Memory B cell (primary cell): ENCODE measurements at regions not wholly inside any gene's neighbourhood (a gene's known extent, or its start where the extent isn't known, plus 50 kb on each side); places are given as distances from the start of the nearest gene placed in this dataset.

Source experiments
- ATAC-seq: fragments of 150-1000 bp; cut with Tn5 transposase; 2 replicates; pipeline ENCODE4 v1.10.0; 2021; ENCODE audit warnings: low read depth, mild to moderate bottlenecking, moderate library complexity
- DNase-seq, 2 donors: peaks; one replicate each; pipeline ENCODE4 v3.0.0; 2022; ENCODE audit warnings: low spot score in 2 of 2
- H3K27ac Mint-ChIP-seq: one replicate; pipeline ENCODE4 v1.8.0; 2022; ENCODE audit warnings: mild to moderate bottlenecking, moderate library complexity, mixed read lengths
- H3K27me3 Mint-ChIP-seq: one replicate; pipeline ENCODE4 v1.8.0; 2022; ENCODE audit warnings: mixed read lengths
- H3K36me3 Mint-ChIP-seq: one replicate; pipeline ENCODE4 v1.8.0; 2022; ENCODE audit warnings: mild to moderate bottlenecking, mixed read lengths
- H3K4me1 Mint-ChIP-seq: one replicate; pipeline ENCODE4 v1.8.0; 2022; ENCODE audit warnings: mixed read lengths
- H3K4me3 Mint-ChIP-seq: one replicate; pipeline ENCODE4 v1.8.0; 2022; ENCODE audit warnings: mild to moderate bottlenecking, moderate library complexity, mixed read lengths
- H3K9me3 Mint-ChIP-seq: one replicate; pipeline ENCODE4 v1.8.0; 2022; ENCODE audit warnings: mixed read lengths

DNA sequence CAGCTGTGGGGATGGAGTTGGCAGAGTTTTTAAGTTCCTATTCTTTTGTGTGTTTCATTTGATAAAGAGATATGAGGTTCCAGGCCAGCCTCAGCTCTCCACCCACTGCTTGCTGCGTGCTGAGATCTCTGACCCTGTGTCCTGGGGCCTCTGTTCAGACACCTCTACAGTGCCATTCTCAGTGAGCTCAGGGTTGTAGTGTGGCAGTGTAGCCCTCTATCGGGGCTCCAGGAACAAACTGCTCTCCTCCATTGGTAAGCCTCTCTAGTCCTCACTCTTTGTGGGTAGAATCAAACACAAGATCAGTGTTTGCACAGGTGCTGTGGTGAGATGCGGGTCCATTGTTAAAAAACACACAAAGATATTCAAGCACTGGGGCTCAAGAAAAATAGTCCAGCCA lies 386.6 kb upstream of the RPS23 start:
- no peaks in the 10 kb centered on the region for H3K27me3 Mint-ChIP-seq
- DNase-seq (no peak), ATAC-seq (no peak)
- no peak overlapping the region for H3K4me3 Mint-ChIP-seq
- no peaks in the 10 kb centered on the region for H3K36me3 Mint-ChIP-seq
- no peaks in the 10 kb centered on the region for H3K4me1 Mint-ChIP-seq
- H3K27ac Mint-ChIP-seq, result no peak overlapping the region
- H3K9me3 Mint-ChIP-seq, result no peaks in the 10 kb centered on the region

DNA sequence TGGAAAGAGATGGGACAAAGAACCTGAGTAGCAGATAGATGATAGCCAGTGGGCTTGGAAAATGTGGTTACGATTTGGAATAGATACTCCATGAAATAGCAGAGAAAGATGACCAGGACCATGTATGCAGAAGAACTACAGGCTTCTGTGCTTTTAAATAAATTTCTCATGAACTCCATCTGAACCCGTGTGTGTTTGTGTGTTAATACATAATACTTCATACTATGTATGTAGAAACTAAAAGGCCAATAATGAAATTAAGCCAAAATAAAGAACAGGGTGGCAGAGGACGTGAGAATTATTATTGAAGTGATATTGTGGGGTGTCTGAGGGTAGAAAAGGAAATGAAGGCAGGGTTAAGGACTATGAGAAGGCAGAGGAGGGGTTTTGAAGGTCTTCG lies 385.1 kb upstream of the RPS23 start:
- H3K9me3 Mint-ChIP-seq, result no peaks in the 10 kb centered on the region
- no peaks in the 10 kb centered on the region for H3K36me3 Mint-ChIP-seq
- H3K4me3 Mint-ChIP-seq, result no peak overlapping the region
- DNase-seq (no peak), ATAC-seq (no peak)
- H3K27ac Mint-ChIP-seq, result no peak overlapping the region
- no peaks in the 10 kb centered on the region for H3K27me3 Mint-ChIP-seq
- no peaks in the 10 kb centered on the region for H3K4me1 Mint-ChIP-seq

DNA sequence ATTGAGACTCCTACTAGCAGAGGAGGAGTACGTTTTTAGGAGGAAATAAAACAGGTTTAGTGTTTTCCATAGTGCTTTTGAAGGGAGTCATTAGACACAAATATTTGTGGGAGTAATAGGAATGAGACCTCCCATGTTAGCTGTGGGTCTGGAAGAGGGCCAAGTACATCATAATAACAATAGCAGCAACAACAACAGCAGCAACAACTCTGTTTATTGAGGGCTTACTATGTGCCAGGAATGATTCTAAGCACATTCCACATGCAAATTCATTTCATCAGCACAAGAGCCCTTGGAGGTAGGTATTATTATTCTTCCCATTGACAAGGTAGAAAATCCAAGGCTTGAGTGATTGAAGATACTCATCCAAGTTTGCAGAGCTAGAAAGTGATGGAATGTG lies 384.2 kb upstream of the RPS23 start:
- no peaks in the 10 kb centered on the region for H3K27me3 Mint-ChIP-seq
- no peaks in the 10 kb centered on the region for H3K4me1 Mint-ChIP-seq
- H3K36me3 Mint-ChIP-seq, result no peaks in the 10 kb centered on the region
- DNase-seq (no peak), ATAC-seq (no peak)
- H3K4me3 Mint-ChIP-seq, result no peak overlapping the region
- no peak overlapping the region for H3K27ac Mint-ChIP-seq
- H3K9me3 Mint-ChIP-seq, result no peaks in the 10 kb centered on the region

DNA sequence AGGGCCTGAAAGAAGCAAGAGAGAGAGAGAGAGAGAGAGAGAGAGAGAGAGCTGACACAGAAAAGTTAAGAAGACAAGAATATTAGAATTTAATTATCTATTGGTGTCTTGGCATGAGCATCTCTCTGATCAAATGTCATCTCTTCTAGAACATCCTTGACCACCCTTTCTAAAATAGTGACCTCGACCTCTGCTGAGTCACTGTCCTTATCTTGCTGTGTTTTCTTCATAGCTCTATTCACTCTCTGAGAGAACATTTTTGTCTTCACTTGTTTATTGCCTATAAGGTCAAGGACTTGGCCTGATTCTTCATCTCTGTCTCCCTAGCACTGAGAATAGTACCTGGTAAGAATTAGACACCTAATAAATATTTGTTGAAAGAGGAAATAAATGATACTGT lies 383.8 kb upstream of the RPS23 start:
- DNase-seq, result no peak
- no peaks in the 10 kb centered on the region for H3K9me3 Mint-ChIP-seq
- H3K27me3 Mint-ChIP-seq, result no peaks in the 10 kb centered on the region
- H3K4me3 Mint-ChIP-seq, result no peak overlapping the region
- H3K4me1 Mint-ChIP-seq, result no peaks in the 10 kb centered on the region
- no peak for ATAC-seq
- no peak overlapping the region for H3K27ac Mint-ChIP-seq
- no peaks in the 10 kb centered on the region for H3K36me3 Mint-ChIP-seq

DNA sequence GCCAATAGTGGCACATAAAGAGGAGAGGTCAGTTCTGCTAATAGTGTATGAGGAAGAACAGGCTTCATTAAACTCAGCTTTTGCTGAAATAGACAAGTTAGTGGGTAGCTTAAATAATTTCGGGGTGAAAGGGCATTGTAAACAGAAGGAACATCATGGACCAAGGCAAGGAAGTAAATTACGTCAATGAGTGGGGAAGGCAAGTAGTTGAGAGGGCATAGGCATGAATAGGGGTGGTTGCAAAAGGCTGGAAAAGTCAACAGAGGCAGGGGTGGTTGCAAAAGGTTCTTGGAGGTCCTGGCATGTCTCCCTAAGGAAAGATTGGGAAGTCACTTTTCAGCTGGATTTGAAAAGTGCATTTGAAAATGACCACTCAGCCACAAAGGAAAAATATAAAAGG lies 383.3 kb upstream of the RPS23 start:
- Mint-ChIP-seq H3K36me3 (no peaks in the 10 kb centered on the region), H3K27ac (no peak overlapping the region)

DNA sequence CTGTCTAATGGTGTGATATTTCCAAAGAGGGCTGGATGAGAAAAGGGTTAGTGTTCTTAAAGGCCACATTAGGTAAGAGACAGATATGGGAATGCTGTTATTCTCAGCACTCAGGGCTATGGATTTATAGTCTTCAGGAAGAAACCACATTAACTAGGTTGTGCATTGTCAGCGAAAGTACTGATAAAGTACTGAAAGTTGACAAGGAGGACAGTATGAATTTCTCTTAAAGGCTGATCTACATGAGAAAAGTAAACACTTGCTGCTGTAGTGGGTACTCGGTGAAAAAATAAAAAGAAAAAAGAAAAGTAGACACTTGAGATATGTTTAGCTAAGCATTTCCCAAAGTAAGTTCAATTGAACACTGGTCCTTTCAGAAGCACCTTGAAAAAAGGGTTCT lies 381.0 kb upstream of the RPS23 start:
- no peak overlapping the region for H3K4me3 Mint-ChIP-seq
- no peaks in the 10 kb centered on the region for H3K36me3 Mint-ChIP-seq
- no peaks in the 10 kb centered on the region for H3K9me3 Mint-ChIP-seq
- no peak for ATAC-seq
- DNase-seq, result no peak
- H3K4me1 Mint-ChIP-seq, result no peaks in the 10 kb centered on the region
- no peaks in the 10 kb centered on the region for H3K27me3 Mint-ChIP-seq
- no peak overlapping the region for H3K27ac Mint-ChIP-seq

More for the DNA sequence above, 383.3 kb upstream of the RPS23 start:
- DNase-seq (no peak), ATAC-seq (no peak)
- H3K27me3 Mint-ChIP-seq, result no peaks in the 10 kb centered on the region
- no peak overlapping the region for H3K4me3 Mint-ChIP-seq
- H3K9me3 Mint-ChIP-seq, result no peaks in the 10 kb centered on the region
- H3K4me1 Mint-ChIP-seq, result no peaks in the 10 kb centered on the region

DNA sequence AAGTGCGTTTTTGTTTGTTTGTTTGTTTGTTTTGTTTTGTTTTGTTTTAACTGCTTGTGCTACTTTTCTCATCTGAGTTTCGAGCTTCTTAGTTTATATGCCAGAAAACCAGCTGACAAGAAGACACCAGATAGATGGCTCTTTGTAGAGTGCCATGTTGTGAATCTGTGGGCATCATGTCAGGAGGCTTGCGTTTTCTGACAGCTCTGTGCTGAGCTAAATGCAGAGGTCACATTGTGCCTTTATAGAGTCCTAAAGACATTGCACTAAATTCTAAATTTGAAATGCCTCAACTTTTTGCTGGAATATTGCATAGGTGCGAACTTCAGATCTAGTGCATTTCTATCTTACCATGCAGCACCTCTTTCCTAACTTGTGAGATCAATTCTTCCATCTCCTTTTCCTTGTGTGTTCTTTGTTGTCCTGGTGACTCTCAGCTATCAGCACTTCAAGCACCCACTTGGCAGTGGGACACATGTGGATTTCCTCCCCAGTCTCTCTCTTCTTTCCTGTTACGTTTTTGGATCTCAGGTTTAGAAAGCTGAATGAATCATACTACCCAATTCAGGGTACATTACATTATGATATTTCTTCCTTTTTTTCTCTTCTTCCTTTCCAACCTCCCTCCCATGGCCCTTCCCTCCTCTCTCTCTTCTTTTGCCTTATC lies 379.0 kb upstream of the RPS23 start:
- ATAC-seq (no peak), DNase-seq (no peak)
- Mint-ChIP-seq H3K9me3 (no peaks in the 10 kb centered on the region), H3K36me3 (no peaks in the 10 kb centered on the region), H3K27me3 (no peaks in the 10 kb centered on the region), H3K27ac (no peak overlapping the region), H3K4me1 (no peaks in the 10 kb centered on the region), H3K4me3 (no peak overlapping the region)

DNA sequence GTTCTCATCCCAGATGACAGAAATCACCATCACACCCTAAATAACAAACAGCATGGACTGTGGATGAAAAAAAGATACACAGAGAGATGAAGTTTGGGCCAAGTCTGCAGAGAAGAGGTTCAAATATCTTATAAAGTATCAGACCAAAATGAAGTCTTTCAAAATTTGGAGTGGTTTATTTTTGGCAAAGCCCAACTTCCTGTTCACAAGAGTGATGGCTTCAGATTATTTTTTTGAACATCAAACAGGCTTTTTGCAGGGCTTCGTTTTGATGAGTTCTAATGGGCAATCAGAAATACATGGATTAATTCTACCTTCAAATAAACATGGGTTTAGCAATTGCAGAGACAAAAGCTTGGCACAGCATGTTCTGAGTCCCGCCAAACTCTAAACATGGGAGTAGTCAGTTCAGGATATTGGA lies 378.2 kb upstream of the RPS23 start:
- Mint-ChIP-seq H3K36me3 (no peaks in the 10 kb centered on the region), H3K4me3 (no peak overlapping the region), H3K4me1 (no peaks in the 10 kb centered on the region), H3K27ac (no peak overlapping the region), H3K27me3 (no peaks in the 10 kb centered on the region), H3K9me3 (no peaks in the 10 kb centered on the region)
- DNase-seq, result no peak
- ATAC-seq, result no peak

DNA sequence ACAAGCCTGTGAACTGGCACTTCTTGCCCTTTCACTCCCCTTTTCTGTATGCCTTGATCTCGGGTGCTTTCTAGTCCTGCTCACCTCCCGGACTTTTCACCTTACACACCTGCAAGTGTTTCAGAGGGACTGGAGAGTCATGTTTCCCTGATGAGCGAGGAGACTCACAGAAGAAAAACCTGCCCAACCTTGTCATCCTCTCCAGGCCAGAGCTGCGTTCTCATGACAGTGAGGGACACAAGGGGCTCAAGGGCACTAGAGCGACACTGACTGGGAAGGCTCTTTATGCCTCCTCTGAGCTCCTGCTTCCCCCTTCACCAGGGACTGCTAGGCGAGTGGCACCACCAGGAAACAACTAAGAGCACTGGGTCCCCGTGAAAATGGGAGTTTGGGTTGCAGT lies 376.9 kb upstream of the RPS23 start:
- Mint-ChIP-seq H3K36me3 (no peaks in the 10 kb centered on the region), H3K27ac (no peak overlapping the region), H3K9me3 (no peaks in the 10 kb centered on the region), H3K4me3 (no peak overlapping the region), H3K27me3 (no peaks in the 10 kb centered on the region), H3K4me1 (no peaks in the 10 kb centered on the region)
- DNase-seq (no peak), ATAC-seq (no peak)

DNA sequence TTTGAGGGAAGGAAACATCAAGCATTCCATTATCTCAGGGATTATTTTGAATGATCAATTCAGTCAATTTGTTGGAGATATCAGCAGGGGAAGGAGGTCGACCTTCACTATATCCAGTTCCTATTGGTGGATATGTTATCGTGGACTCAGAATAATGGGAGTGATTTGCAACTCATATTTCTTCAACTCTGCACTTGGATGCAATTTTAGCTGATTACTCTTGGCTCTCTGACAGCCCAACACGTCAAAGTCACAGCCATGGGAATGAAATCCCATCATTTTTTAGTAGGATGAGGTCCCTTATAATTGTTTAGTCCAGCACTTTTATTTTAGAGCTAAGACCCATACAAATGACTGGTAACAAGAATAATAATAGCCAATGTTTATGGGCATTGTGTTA lies 371.8 kb upstream of the RPS23 start:
- Mint-ChIP-seq H3K9me3 (no peaks in the 10 kb centered on the region), H3K27ac (no peak overlapping the region), H3K4me1 (no peaks in the 10 kb centered on the region), H3K4me3 (no peak overlapping the region), H3K27me3 (no peaks in the 10 kb centered on the region), H3K36me3 (no peaks in the 10 kb centered on the region)
- no peak for DNase-seq
- ATAC-seq, result no peak

DNA sequence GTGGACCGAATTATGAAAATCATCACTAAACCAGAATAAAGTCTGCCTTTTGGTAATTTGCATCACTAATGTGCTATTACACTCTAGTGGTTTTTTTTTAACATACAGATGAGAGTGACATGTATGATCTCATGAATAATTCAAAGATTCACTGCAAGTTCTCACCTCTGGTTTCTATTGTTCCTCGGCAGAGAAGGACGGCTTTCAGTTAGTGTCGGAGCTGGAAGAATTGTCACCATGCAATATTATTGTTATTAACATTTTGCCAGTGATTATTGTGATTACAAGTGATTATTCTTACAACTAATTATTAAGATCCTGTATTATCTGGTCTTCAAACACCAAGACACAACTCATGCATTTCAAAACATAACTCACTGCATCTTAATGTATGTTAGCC lies 366.6 kb upstream of the RPS23 start:
- no peaks in the 10 kb centered on the region for H3K9me3 Mint-ChIP-seq
- H3K4me3 Mint-ChIP-seq, result no peak overlapping the region
- no peak overlapping the region for H3K27ac Mint-ChIP-seq
- DNase-seq (no peak), ATAC-seq (no peak)
- no peaks in the 10 kb centered on the region for H3K4me1 Mint-ChIP-seq
- no peaks in the 10 kb centered on the region for H3K36me3 Mint-ChIP-seq
- no peaks in the 10 kb centered on the region for H3K27me3 Mint-ChIP-seq

DNA sequence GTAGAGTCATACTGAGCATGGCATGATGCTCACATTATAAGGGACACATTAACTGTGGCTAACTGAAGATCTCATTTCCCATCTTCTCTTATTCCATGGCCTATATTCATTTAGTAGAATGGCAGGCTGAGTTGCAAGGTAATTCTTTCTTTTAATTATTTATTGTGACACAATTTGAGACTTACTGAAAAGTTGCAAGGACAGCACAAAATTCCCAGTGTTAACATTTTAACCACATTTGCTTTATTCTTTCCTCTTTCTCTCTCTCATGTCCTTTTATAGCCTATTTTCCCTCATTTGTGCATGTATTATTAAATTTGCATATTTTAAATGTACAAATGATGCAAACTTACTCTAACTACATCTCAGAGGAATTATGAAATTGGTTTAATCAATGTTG lies 366.1 kb upstream of the RPS23 start:
- Mint-ChIP-seq H3K4me1 (no peaks in the 10 kb centered on the region), H3K36me3 (no peaks in the 10 kb centered on the region), H3K27me3 (no peaks in the 10 kb centered on the region), H3K4me3 (no peak overlapping the region), H3K27ac (no peak overlapping the region), H3K9me3 (no peaks in the 10 kb centered on the region)
- no peak for DNase-seq
- ATAC-seq, result no peak

DNA sequence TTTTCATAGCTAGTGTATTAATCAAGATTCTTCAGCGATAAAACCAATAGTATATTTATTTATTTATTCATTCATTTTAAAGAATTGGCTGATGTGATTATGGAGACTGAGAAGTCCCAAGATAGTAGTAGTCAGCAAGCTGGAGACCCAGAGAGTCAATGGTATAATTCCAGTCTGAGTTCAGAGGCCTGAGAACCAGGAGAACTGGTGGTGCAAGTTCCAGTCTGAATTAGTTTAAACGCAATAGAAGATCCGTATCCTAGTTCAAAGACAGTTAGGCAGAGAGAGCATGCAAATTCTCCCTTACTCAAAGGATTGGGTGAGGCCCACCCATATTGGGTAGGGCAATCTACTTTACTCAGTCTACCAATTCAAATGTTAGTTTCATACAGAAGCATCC lies 364.2 kb upstream of the RPS23 start:
- no peaks in the 10 kb centered on the region for H3K27me3 Mint-ChIP-seq
- no peak overlapping the region for H3K27ac Mint-ChIP-seq
- ATAC-seq (no peak), DNase-seq (no peak)
- H3K9me3 Mint-ChIP-seq, result no peaks in the 10 kb centered on the region
- no peak overlapping the region for H3K4me3 Mint-ChIP-seq
- H3K36me3 Mint-ChIP-seq, result no peaks in the 10 kb centered on the region
- no peaks in the 10 kb centered on the region for H3K4me1 Mint-ChIP-seq

DNA sequence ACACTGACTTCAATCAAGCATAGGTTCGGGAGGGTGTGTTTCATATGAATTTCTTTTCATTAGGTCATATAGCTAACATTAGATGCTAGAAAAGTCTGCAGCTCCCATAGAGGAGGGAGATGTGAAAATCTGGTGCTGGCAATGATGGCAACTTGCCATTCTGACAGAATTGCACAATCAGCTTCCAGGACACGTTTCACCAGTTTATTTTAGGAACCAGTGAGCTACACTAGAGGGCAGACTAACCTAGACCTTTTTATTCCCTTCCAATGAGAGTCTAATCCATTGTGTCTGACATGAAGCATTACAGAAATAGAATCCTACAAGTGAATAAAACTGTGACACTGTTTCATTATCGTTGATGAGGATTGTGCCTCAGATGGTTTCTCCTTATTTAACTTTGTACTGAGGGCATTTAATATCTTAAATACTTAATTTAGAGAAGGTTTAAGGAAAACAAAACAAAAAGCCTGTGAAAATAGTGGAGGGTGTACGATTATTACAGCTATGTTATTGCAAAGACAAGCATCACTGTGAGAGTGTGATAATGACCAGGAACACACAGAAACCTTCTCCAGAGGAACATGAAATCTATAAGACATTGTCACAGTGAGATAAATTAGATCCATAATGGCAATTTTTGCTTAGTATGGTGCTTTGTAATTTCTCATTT lies 363.3 kb upstream of the RPS23 start:
- H3K27me3 Mint-ChIP-seq, result no peaks in the 10 kb centered on the region
- ATAC-seq, result no peak
- no peaks in the 10 kb centered on the region for H3K4me1 Mint-ChIP-seq
- no peak overlapping the region for H3K27ac Mint-ChIP-seq
- H3K4me3 Mint-ChIP-seq, result no peak overlapping the region
- H3K36me3 Mint-ChIP-seq, result no peaks in the 10 kb centered on the region
- DNase-seq, result no peak
- no peaks in the 10 kb centered on the region for H3K9me3 Mint-ChIP-seq

DNA sequence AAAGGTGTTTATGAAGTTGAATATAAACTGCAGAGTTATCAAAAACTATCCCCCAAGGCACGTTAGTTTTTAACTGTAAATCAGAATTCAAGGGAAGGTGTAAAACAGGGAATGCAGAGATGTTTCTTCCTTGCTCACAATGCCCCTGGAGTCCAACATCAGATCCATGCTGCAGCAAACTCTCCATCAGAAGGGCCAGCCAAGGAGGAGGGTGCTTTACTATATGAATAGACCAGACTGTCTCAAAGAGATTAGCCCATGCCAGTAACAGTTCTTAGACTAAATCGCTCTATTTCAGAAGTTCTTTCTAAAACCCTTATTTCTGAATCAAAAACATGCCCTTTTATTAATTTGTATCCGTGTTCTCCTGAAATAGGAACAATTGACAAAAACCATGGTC lies 362.8 kb upstream of the RPS23 start:
- no peaks in the 10 kb centered on the region for H3K27me3 Mint-ChIP-seq
- DNase-seq (no peak), ATAC-seq (no peak)
- no peak overlapping the region for H3K4me3 Mint-ChIP-seq
- H3K27ac Mint-ChIP-seq, result no peak overlapping the region
- no peaks in the 10 kb centered on the region for H3K9me3 Mint-ChIP-seq
- no peaks in the 10 kb centered on the region for H3K36me3 Mint-ChIP-seq
- no peaks in the 10 kb centered on the region for H3K4me1 Mint-ChIP-seq
